HFFc6 (cell line): ENCODE measurements at regions not wholly inside any gene's neighbourhood (a gene's known extent, or its start where the extent isn't known, plus 50 kb on each side); places are given as distances from the start of the nearest gene placed in this dataset.

ENCODE experiments used
- DNase-seq: peaks from one replicate; pipeline ENCODE4 v3.0.0-alpha.2; 2018
- H3K27ac Mint-ChIP-seq: 2 replicates; pipeline ENCODE4 v1.8.0; 2020; ENCODE audit warnings: mild to moderate bottlenecking, mixed read lengths
- H3K27me3 Mint-ChIP-seq: 2 replicates; pipeline ENCODE4 v1.8.0; 2021; ENCODE audit warnings: mild to moderate bottlenecking, moderate library complexity, mixed read lengths; ENCODE audit not compliant: insufficient read depth
- H3K36me3 Mint-ChIP-seq: 2 replicates; pipeline ENCODE4 v1.8.0; 2021; ENCODE audit warnings: low read depth, mixed read lengths
- H3K4me1 Mint-ChIP-seq: 2 replicates; pipeline ENCODE4 v1.8.0; 2020; ENCODE audit warnings: low read depth, mixed read lengths
- H3K4me3 Mint-ChIP-seq: 2 replicates; pipeline ENCODE4 v1.8.0; 2020; ENCODE audit warnings: mild to moderate bottlenecking, moderate library complexity, mixed read lengths
- H3K9me3 Mint-ChIP-seq: 2 replicates; pipeline ENCODE4 v1.8.0; 2020; ENCODE audit warnings: mild to moderate bottlenecking, mixed read lengths
- TF ChIP-seq, protein P1 (sequence below): fragments of 200-600 bp; sonication (generic); IDR thresholded peaks from 2 replicates; pipeline ENCODE4 v1.5.0; 2021; ENCODE audit warnings: antibody characterized with exemption, mild to moderate bottlenecking

DNA sequence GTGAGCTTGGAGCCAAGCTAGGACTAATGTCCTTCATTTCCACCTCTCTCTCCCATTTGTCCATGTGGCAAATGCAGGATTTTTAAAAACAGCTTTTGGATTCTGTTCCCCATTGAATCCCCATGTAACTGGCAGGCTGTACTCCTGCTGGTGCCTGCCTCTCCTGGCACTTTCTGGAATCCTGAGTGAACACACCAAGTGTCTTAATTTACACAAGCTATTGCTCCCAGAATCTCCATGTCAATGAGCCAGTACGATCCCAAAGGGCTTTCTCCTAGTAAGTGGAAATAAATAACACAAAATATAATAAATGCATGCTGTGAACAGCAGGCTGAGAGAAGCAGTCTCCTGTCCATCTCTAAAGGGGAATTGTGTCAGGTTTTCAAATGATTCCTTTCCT, 88.4 kb upstream of the WWC1 start:
- Mint-ChIP-seq H3K36me3 (no peaks in the 10 kb centered on the region), H3K9me3 (no peaks in the 10 kb centered on the region), H3K4me3 (no peak overlapping the region), H3K27ac (no peak overlapping the region), H3K4me1 (no peaks in the 10 kb centered on the region), H3K27me3 (peaks cover 12% of the 10 kb centered on the region)
- TF ChIP-seq, protein P1, sequence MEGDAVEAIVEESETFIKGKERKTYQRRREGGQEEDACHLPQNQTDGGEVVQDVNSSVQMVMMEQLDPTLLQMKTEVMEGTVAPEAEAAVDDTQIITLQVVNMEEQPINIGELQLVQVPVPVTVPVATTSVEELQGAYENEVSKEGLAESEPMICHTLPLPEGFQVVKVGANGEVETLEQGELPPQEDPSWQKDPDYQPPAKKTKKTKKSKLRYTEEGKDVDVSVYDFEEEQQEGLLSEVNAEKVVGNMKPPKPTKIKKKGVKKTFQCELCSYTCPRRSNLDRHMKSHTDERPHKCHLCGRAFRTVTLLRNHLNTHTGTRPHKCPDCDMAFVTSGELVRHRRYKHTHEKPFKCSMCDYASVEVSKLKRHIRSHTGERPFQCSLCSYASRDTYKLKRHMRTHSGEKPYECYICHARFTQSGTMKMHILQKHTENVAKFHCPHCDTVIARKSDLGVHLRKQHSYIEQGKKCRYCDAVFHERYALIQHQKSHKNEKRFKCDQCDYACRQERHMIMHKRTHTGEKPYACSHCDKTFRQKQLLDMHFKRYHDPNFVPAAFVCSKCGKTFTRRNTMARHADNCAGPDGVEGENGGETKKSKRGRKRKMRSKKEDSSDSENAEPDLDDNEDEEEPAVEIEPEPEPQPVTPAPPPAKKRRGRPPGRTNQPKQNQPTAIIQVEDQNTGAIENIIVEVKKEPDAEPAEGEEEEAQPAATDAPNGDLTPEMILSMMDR: no peak
- DNase-seq: no peak

- peaks cover 12% of the 10 kb centered on the region for H3K27me3 Mint-ChIP-seq
- peaks cover 1% of the 10 kb centered on the region for H3K4me1 Mint-ChIP-seq
These were observed 87.3 kb upstream of the WWC1 start for GRCh38 chr5:168204165-168204564.

GRCh38 chr5:168207450-168208029, 83.9 kb upstream of the WWC1 start:
- Mint-ChIP-seq H3K27me3 (peaks cover 14% of the 10 kb centered on the region), H3K27ac (no peak overlapping the region), H3K4me3 (no peak overlapping the region)

More at GRCh38 chr5:168204165-168204564, 87.3 kb upstream of the WWC1 start:
- Mint-ChIP-seq H3K36me3 (no peaks in the 10 kb centered on the region), H3K27ac (no peak overlapping the region), H3K9me3 (no peaks in the 10 kb centered on the region), H3K4me3 (no peak overlapping the region)
- DNase-seq: no peak
- TF ChIP-seq, protein P1: no peak

GRCh38 chr5:168209244-168209995, 82.0 kb upstream of the WWC1 start:
- peaks cover 8% of the 10 kb centered on the region for H3K4me1 Mint-ChIP-seq
- TF ChIP-seq, protein P1: no peak
- peaks cover 17% of the 10 kb centered on the region for H3K27me3 Mint-ChIP-seq
- no peak for DNase-seq
- H3K27ac Mint-ChIP-seq: no peak overlapping the region
- no peak overlapping the region for H3K4me3 Mint-ChIP-seq
- H3K36me3 Mint-ChIP-seq: no peaks in the 10 kb centered on the region
- H3K9me3 Mint-ChIP-seq: no peaks in the 10 kb centered on the region

More at GRCh38 chr5:168207450-168208029, 83.9 kb upstream of the WWC1 start:
- DNase-seq: no peak
- Mint-ChIP-seq H3K9me3 (no peaks in the 10 kb centered on the region), H3K4me1 (peaks cover 8% of the 10 kb centered on the region), H3K36me3 (no peaks in the 10 kb centered on the region)
- TF ChIP-seq, protein P1: no peak

DNA sequence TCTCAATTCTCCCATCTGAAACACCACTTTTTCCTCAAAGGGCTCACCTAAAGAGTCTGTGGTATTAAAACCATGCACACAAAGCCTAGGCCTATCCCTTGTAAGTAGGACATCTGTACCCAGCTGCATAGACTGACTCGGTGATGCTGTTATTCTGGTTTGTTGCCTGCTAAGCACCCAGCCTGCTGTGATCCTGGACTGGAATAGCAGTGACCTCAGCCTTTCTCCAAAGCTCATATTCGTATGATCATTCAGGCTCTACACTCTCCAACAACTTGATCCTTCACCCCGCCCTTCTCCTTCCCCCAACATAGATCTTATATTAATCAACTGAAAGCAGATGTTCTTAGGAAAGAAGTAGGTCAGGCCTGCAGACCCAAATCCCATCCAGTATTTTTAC, 81.4 kb upstream of the WWC1 start:
- DNase-seq: no peak
- no peak overlapping the region for H3K27ac Mint-ChIP-seq
- H3K4me3 Mint-ChIP-seq: no peak overlapping the region
- TF ChIP-seq, protein P1: no peak
- peaks cover 8% of the 10 kb centered on the region for H3K4me1 Mint-ChIP-seq
- no peaks in the 10 kb centered on the region for H3K36me3 Mint-ChIP-seq
- H3K27me3 Mint-ChIP-seq: peaks cover 20% of the 10 kb centered on the region
- H3K9me3 Mint-ChIP-seq: no peaks in the 10 kb centered on the region
